Naive thymus-derived CD4-positive, alpha-beta T cell (primary cell): ENCODE measurements at regions not wholly inside any gene's neighbourhood (a gene's known extent, or its start where the extent isn't known, plus 50 kb on each side); places are given as distances from the start of the nearest gene placed in this dataset.

Source experiments
- ATAC-seq: fragments of 150-1000 bp; cut with Tn5 transposase; 2 replicates; pipeline ENCODE4 v1.10.0; 2021; ENCODE audit warnings: mild to moderate bottlenecking, moderate library complexity
- CTCF ChIA-PET: fragments of 350-600 bp; sonication (Branson Sonifier 250); formaldehyde crosslinking; loops from one replicate; lab custom pipeline; 2021; ENCODE audit warnings: antibody characterized with exemption; lab: Charles Lee
- POLR2A ChIA-PET: fragments of 350-600 bp; sonication (Branson Sonifier 250); formaldehyde crosslinking; loops from one replicate; lab custom pipeline; 2021; ENCODE audit warnings: antibody characterized with exemption, inconsistent platforms; lab: Charles Lee
- DNase-seq, 9 donors: peaks; one replicate each; pipeline versions ENCODE4 v3.0.0 to v3.0.0-alpha.2; 2020 to 2022; ENCODE audit warnings: mixed read lengths in 1 of 9
- H3K27ac ChIP-seq: one replicate; pipeline ENCODE4 v1.7.0; 2013; ENCODE audit warnings: mild to moderate bottlenecking, low read depth, low read length, moderate library complexity
- H3K27me3 ChIP-seq, 2 donors: one replicate each; pipeline ENCODE4 v1.7.0; 2013; ENCODE audit warnings: low read length in 2 of 2, mild to moderate bottlenecking in 2 of 2, moderate library complexity in 2 of 2; ENCODE audit not compliant: control insufficient read depth in 2 of 2, insufficient read depth in 2 of 2
- H3K36me3 ChIP-seq, 3 experiments: 1 replicate in 2 of 3; 2 replicates in 1 of 3; pipeline ENCODE4 v1.7.0; 2013; ENCODE audit warnings: low read length in 3 of 3, mild to moderate bottlenecking in 3 of 3, moderate library complexity in 1 of 3; ENCODE audit not compliant: insufficient read depth in 3 of 3, control insufficient read depth in 2 of 3
- H3K4me1 ChIP-seq, 2 donors: one replicate each; pipeline ENCODE4 v1.7.0; 2013; ENCODE audit warnings: low read length in 2 of 2, mild to moderate bottlenecking in 2 of 2, moderate library complexity in 1 of 2; ENCODE audit not compliant: control insufficient read depth in 2 of 2, insufficient read depth in 2 of 2
- H3K4me3 ChIP-seq: 2 replicates; pipeline ENCODE4 v1.7.0; 2013; ENCODE audit warnings: mild to moderate bottlenecking, low read length
- H3K9me3 ChIP-seq, 3 experiments: 1 replicate in 2 of 3; 2 replicates in 1 of 3; pipeline ENCODE4 v1.7.0; 2013; ENCODE audit warnings: low read length in 3 of 3; ENCODE audit not compliant: control insufficient read depth in 2 of 3
- H3K27ac Mint-ChIP-seq, 9 donors: one replicate each; pipeline ENCODE4 v1.8.0; 2020 to 2022; ENCODE audit warnings: mixed read lengths in 9 of 9, mild to moderate bottlenecking in 8 of 9, moderate library complexity in 5 of 9, inconsistent platforms in 2 of 9
- H3K27me3 Mint-ChIP-seq, 5 donors: one replicate each; pipeline ENCODE4 v1.8.0; 2021 to 2022; ENCODE audit warnings: mixed read lengths in 5 of 5, mild to moderate bottlenecking in 1 of 5
- H3K36me3 Mint-ChIP-seq, 5 donors: one replicate each; pipeline ENCODE4 v1.8.0; 2020 to 2022; ENCODE audit warnings: mixed read lengths in 5 of 5, mild to moderate bottlenecking in 3 of 5, inconsistent platforms in 1 of 5
- H3K4me1 Mint-ChIP-seq, 7 donors: one replicate each; pipeline ENCODE4 v1.8.0; 2020 to 2022; ENCODE audit warnings: mixed read lengths in 7 of 7, mild to moderate bottlenecking in 3 of 7, inconsistent platforms in 1 of 7
- H3K4me3 Mint-ChIP-seq, 10 donors: one replicate each; pipeline ENCODE4 v1.8.0; 2020 to 2022; ENCODE audit warnings: mild to moderate bottlenecking in 10 of 10, mixed read lengths in 10 of 10, moderate library complexity in 6 of 10, inconsistent platforms in 2 of 10
- H3K9me3 Mint-ChIP-seq, 11 donors: one replicate each; pipeline ENCODE4 v1.8.0; 2020 to 2022; ENCODE audit warnings: mixed read lengths in 11 of 11, mild to moderate bottlenecking in 4 of 11, inconsistent platforms in 1 of 11, moderate library complexity in 1 of 11
- intact Hi-C, 2 donors: fragments of 100-400 bp; cut with micrococcal nuclease; formaldehyde crosslinking; loops; one replicate each; pipeline ENCODE4 v1.15.1; 2023

DNA sequence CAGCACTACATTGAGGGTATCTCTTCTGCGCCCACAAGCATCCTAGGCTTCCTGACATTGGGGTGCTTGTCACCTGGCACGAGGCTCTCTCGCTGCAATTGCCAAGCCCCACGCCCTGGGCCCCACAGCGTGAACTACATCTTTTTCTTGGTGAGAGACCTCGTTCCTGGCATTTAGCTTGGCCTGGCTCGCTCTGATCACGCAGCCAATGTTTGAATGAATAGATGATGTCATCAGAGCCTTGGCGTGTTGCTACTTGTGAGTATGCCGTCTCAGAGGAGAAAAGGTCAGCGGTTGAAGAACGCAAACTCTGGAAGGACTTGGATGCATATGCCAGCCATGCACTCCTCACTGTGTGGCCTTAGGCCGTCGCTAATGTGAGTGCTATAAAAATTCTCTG lies 150.2 kb upstream of the AUTS2 start:
- DNase-seq = no peak
- Histone ChIP-seq H3K27ac (no peak overlapping the region), H3K4me3 (no peak overlapping the region), H3K9me3 (no peaks in the 10 kb centered on the region), H3K36me3 (no peaks in the 10 kb centered on the region), H3K4me1 (no peaks in the 10 kb centered on the region), H3K27me3 (no peaks in the 10 kb centered on the region)
- intact Hi-C loops = no loop called here
- no peak for ATAC-seq
- peaks cover 0 to 1% (median 0%) of the 10 kb centered on the region in 7 donors for H3K4me1 Mint-ChIP-seq
- peaks cover 0 to 6% (median 0%) of the 10 kb centered on the region in 5 donors for H3K27me3 Mint-ChIP-seq
- H3K27ac Mint-ChIP-seq = no peak overlapping the region
- H3K36me3 Mint-ChIP-seq = peaks cover 0 to 7% (median 0%) of the 10 kb centered on the region in 5 donors
- peaks cover 0 to 15% (median 6%) of the 10 kb centered on the region in 11 donors for H3K9me3 Mint-ChIP-seq
- ChIA-PET POLR2A (no interaction called here), CTCF (no interaction called here)
- H3K4me3 Mint-ChIP-seq = no peak overlapping the region

GRCh38 chr7:69450456-69450855 lies 147.8 kb upstream of the AUTS2 start:
- ATAC-seq (no peak), DNase-seq (no peak)
- intact Hi-C loops = no loop called here
- Histone ChIP-seq H3K4me3 (no peak overlapping the region), H3K9me3 (no peaks in the 10 kb centered on the region), H3K27me3 (no peaks in the 10 kb centered on the region), H3K27ac (no peak overlapping the region), H3K36me3 (no peaks in the 10 kb centered on the region), H3K4me1 (no peaks in the 10 kb centered on the region)
- Mint-ChIP-seq H3K4me1 (no peaks in the 10 kb centered on the region), H3K9me3 (peaks cover 0 to 5% (median 2%) of the 10 kb centered on the region in 11 donors), H3K27ac (no peak overlapping the region), H3K36me3 (peaks cover 0 to 5% (median 0%) of the 10 kb centered on the region in 5 donors), H3K4me3 (no peak overlapping the region), H3K27me3 (peaks cover 0 to 5% (median 0%) of the 10 kb centered on the region in 5 donors)
- ChIA-PET POLR2A (no interaction called here), CTCF (no interaction called here)

- intact Hi-C loops = no loop called here
- no peaks in the 10 kb centered on the region for H3K36me3 Mint-ChIP-seq
- ChIA-PET CTCF (no interaction called here), POLR2A (no interaction called here)
- H3K27ac Mint-ChIP-seq = no peak overlapping the region
- Histone ChIP-seq H3K4me3 (no peak overlapping the region), H3K9me3 (no peaks in the 10 kb centered on the region), H3K27ac (no peak overlapping the region), H3K36me3 (no peaks in the 10 kb centered on the region), H3K27me3 (no peaks in the 10 kb centered on the region), H3K4me1 (no peaks in the 10 kb centered on the region)
- H3K4me1 Mint-ChIP-seq = no peaks in the 10 kb centered on the region
- peaks cover 0 to 3% (median 0%) of the 10 kb centered on the region in 11 donors for H3K9me3 Mint-ChIP-seq
- ATAC-seq (no peak), DNase-seq (no peak)
- peaks cover 0 to 5% (median 0%) of the 10 kb centered on the region in 5 donors for H3K27me3 Mint-ChIP-seq
- H3K4me3 Mint-ChIP-seq = no peak overlapping the region
Measured at GRCh38 chr7:69451715-69452114, 146.6 kb upstream of the AUTS2 start.

DNA sequence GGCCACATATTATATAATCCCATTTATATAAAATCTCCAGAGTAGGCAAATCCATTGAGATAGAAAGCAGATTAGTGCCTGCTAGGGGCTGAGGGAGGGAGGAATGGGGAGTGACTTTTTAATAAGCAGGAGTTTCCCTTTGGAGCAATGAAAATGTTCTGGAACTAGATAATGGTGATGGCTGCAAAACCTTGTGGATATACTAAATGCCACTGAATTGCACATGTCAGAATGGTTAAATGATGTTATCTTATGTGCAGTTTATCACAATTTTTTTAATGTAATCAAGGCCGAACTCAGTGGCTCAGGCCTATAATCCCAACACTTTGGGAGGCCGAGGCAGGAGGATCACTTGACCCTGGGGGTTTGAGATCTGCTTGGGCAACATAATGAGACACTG lies 145.5 kb upstream of the AUTS2 start:
- POLR2A ChIA-PET = no interaction called here
- intact Hi-C loops = no loop called here
- Histone ChIP-seq H3K27me3 (no peaks in the 10 kb centered on the region), H3K36me3 (no peaks in the 10 kb centered on the region), H3K9me3 (no peaks in the 10 kb centered on the region), H3K4me1 (no peaks in the 10 kb centered on the region), H3K4me3 (no peak overlapping the region), H3K27ac (no peak overlapping the region)
- CTCF ChIA-PET = no interaction called here
- H3K27ac Mint-ChIP-seq = no peak overlapping the region
- DNase-seq = no peak
- peaks cover 0 to 5% (median 0%) of the 10 kb centered on the region in 5 donors for H3K27me3 Mint-ChIP-seq
- no peak overlapping the region for H3K4me3 Mint-ChIP-seq
- no peaks in the 10 kb centered on the region for H3K36me3 Mint-ChIP-seq
- H3K9me3 Mint-ChIP-seq = peaks cover 0 to 3% (median 0%) of the 10 kb centered on the region in 11 donors
- H3K4me1 Mint-ChIP-seq = no peaks in the 10 kb centered on the region
- no peak for ATAC-seq

DNA sequence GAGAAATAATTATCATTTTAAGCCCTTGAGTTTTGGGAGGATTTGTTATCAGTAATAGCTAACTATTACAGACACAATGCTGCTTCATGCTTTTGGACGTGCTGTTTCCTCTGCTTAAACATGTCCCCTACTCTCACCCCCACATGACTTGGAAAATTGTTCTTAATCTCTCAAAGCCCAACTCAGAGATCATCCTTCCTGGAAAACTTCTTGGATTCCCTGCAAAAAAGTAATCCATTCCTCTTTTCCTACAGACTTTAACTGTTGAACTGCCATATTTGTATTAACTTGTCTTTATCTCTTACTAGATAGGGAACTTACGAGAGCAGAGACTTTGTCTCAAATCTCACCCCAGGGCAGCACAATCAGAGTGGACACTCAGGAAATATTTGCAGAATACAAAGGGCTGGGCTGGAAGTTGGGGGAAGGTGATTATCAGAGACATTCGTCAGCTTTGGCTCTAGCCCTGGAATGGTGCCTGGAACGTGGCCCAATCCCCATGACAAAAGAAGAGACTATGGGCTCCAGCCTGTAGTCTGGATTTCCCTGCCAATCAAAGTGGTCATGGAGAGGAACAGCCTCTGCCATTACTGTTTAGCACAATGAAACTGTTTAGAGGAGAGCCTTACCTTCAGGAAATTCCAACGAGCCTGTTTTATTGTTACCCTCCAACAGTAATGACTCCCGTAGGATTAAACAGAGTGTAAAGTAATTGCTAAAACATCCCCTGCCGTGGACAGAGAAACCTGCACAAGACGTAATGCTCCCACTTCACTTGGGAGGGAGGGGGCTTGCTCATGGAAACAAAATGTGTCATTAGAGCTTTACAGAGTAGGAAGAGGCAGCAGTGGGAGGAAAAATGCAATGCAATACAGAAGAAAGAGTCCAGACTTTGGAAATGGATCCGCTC lies 140.4 kb upstream of the AUTS2 start:
- H3K4me3 Mint-ChIP-seq = no peak overlapping the region
- Histone ChIP-seq H3K27ac (no peak overlapping the region), H3K27me3 (no peaks in the 10 kb centered on the region), H3K4me3 (no peak overlapping the region), H3K36me3 (no peaks in the 10 kb centered on the region), H3K9me3 (no peaks in the 10 kb centered on the region), H3K4me1 (no peaks in the 10 kb centered on the region)
- no peak overlapping the region for H3K27ac Mint-ChIP-seq
- peaks cover 0 to 5% (median 0%) of the 10 kb centered on the region in 5 donors for H3K27me3 Mint-ChIP-seq
- DNase-seq (no peak), ATAC-seq (no peak)
- ChIA-PET POLR2A (no interaction called here), CTCF (no interaction called here)
- H3K36me3 Mint-ChIP-seq = no peaks in the 10 kb centered on the region
- no peaks in the 10 kb centered on the region for H3K4me1 Mint-ChIP-seq
- intact Hi-C loops = no loop called here
- peaks cover 0 to 5% (median 0%) of the 10 kb centered on the region in 11 donors for H3K9me3 Mint-ChIP-seq

- Mint-ChIP-seq H3K4me3 (no peak overlapping the region), H3K4me1 (no peaks in the 10 kb centered on the region), H3K9me3 (peaks cover 0 to 32% (median 11%) of the 10 kb centered on the region in 11 donors), H3K27me3 (no peaks in the 10 kb centered on the region), H3K36me3 (peaks cover 0 to 2% (median 0%) of the 10 kb centered on the region in 5 donors), H3K27ac (no peak overlapping the region)
- Histone ChIP-seq H3K27ac (no peak overlapping the region), H3K4me3 (no peak overlapping the region), H3K36me3 (no peaks in the 10 kb centered on the region), H3K27me3 (no peaks in the 10 kb centered on the region), H3K9me3 (peaks cover 0 to 9% (median 0%) of the 10 kb centered on the region in 3 experiments), H3K4me1 (no peaks in the 10 kb centered on the region)
- ChIA-PET CTCF (no interaction called here), POLR2A (no interaction called here)
- DNase-seq (no peak), ATAC-seq (no peak)
- intact Hi-C loops = no loop called here
Measured at GRCh38 chr7:69464035-69464434, 134.2 kb upstream of the AUTS2 start.

DNA sequence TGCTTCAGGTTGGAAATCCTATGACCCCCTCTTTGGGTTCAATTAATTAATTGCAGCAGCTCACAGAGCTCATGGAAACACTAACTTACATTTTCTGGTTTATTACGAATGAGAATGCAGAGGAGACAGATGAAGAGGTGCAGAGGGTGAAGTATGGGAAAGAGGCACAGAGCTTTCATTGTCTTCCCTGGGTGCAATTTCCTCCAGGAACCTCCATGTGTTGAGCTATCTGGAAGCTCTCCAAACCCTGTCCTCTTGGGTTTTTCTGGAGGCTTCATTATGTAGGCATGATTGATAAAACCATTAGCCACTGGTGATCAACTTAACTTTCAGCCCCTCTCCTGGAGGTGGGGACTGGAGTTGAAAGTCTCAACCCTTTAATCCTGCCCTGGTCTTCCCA lies 133.0 kb upstream of the AUTS2 start:
- H3K27me3 Mint-ChIP-seq = no peaks in the 10 kb centered on the region
- intact Hi-C loops = no loop called here
- ATAC-seq = no peak
- POLR2A ChIA-PET = no interaction called here
- H3K4me1 ChIP-seq = no peaks in the 10 kb centered on the region
- peaks cover 0 to 4% (median 0%) of the 10 kb centered on the region in 5 donors for H3K36me3 Mint-ChIP-seq
- no peak overlapping the region for H3K4me3 ChIP-seq
- DNase-seq = no peak
- no peaks in the 10 kb centered on the region for H3K4me1 Mint-ChIP-seq
- H3K9me3 ChIP-seq = peaks cover 0 to 9% (median 0%) of the 10 kb centered on the region in 3 experiments
- H3K27me3 ChIP-seq = no peaks in the 10 kb centered on the region
- H3K27ac Mint-ChIP-seq = no peak overlapping the region
- no peak overlapping the region for H3K27ac ChIP-seq
- CTCF ChIA-PET = no interaction called here
- H3K36me3 ChIP-seq = no peaks in the 10 kb centered on the region
- no peak overlapping the region for H3K4me3 Mint-ChIP-seq
- peaks cover 0 to 44% (median 11%) of the 10 kb centered on the region in 11 donors for H3K9me3 Mint-ChIP-seq
